ENCODE measurements at regions not wholly inside any gene's neighbourhood (a gene's known extent, or its start where the extent isn't known, plus 50 kb on each side); places are given as distances from the start of the nearest gene placed in this dataset.

DNA sequence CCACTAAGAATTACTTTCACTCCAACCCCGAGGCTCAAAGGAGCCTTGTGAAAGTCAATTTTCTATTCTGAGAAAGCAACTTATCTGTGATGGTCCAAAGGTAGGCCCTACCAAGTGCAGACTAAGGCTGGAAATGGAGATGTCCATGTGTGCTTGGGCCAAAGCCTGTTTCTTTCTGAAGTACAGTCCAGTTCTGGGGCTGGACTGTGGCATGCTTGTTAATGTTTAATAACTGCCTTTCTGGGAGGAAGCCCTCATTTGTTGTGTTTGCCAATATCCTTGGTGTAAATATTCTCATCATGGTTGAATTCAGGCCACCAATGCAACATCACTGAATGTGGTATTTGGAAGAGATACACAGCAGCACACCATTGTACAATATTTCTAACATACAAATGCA, 182.3 kb upstream of the BCL6 start:
- H3K9me3 ChIP-seq (replicated peaks), result peaks cover 19% of the 10 kb centered on the region
- intact Hi-C loops (cut with micrococcal nuclease), result no loop called here

DNA sequence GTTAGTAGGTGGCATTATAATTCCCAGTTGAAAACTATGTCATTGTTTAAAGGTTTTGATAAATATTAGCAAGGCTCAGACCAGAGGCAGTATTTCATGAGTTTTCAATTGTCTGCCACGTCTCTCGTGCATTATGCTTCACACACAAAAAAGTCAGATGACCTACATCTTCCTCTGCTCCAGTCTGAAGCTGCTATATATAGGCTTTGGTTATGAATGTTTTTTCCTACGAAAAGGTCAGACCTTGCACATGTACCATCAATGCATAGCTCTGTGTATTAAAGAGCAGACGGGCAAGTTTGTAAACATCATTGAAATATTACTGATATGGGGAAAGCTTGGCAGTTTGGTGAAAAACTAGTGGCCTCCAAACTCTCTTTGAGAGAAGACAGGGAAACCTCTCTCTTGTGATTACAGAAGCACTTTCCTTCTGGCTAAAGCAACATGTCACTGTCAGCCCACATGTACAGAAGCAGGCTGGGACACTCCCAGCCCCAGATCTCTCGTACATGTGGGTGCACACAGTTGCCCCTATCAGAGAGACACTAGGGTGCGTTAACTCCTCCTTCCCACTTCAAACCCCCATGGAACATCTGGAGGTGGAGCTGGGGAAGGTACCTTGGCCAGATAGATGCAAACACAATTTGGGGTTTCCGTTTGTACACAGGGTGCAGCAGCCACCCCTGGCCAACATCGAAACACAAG, 184.0 kb upstream of the BCL6 start:
- Histone ChIP-seq H3K27ac (replicated peaks) (peak overlapping the region; percentile 53), H3K4me3 (no peak overlapping the region), H3K9me3 (replicated peaks) (peaks cover 18% of the 10 kb centered on the region), H3K36me3 (no peaks in the 10 kb centered on the region), H3K27me3 (ENCODE audit: low read depth) (no peaks in the 10 kb centered on the region), H3K4me1 (peaks cover 18% of the 10 kb centered on the region)
- no peak for DNase-seq
- no peak for TF ChIP-seq CTCF (IDR thresholded peaks at IDR 0.05; ENCODE audit: borderline replicate concordance)
- intact Hi-C loops (cut with micrococcal nuclease), result no loop called here

More for the DNA sequence above, 182.3 kb upstream of the BCL6 start:
- Histone ChIP-seq H3K27ac (replicated peaks) (no peak overlapping the region), H3K4me3 (no peak overlapping the region), H3K4me1 (peaks cover 18% of the 10 kb centered on the region), H3K36me3 (no peaks in the 10 kb centered on the region), H3K27me3 (ENCODE audit: low read depth) (no peaks in the 10 kb centered on the region)
- no peak for DNase-seq
- TF ChIP-seq CTCF (IDR thresholded peaks at IDR 0.05; ENCODE audit: borderline replicate concordance), result no peak

GRCh38 chr3:187930021-187930420, 184.8 kb upstream of the BCL6 start:
- no peak for DNase-seq
- no peak overlapping the region for H3K4me3 ChIP-seq
- intact Hi-C loops (cut with micrococcal nuclease), result no loop called here
- peaks cover 18% of the 10 kb centered on the region for H3K4me1 ChIP-seq
- no peak for TF ChIP-seq CTCF (IDR thresholded peaks at IDR 0.05; ENCODE audit: borderline replicate concordance)
- H3K36me3 ChIP-seq, result no peaks in the 10 kb centered on the region
- no peaks in the 10 kb centered on the region for H3K27me3 ChIP-seq (ENCODE audit: low read depth)
- H3K9me3 ChIP-seq (replicated peaks), result peaks cover 10% of the 10 kb centered on the region
- peak overlapping the region; percentile 53 for H3K27ac ChIP-seq (replicated peaks)

GRCh38 chr3:187931101-187931500, 185.8 kb upstream of the BCL6 start:
- Histone ChIP-seq H3K9me3 (replicated peaks) (peaks cover 7% of the 10 kb centered on the region), H3K4me3 (no peak overlapping the region), H3K27me3 (ENCODE audit: low read depth) (no peaks in the 10 kb centered on the region), H3K27ac (replicated peaks) (no peak overlapping the region), H3K36me3 (no peaks in the 10 kb centered on the region), H3K4me1 (peaks cover 18% of the 10 kb centered on the region)
- no peak for DNase-seq
- no peak for TF ChIP-seq CTCF (IDR thresholded peaks at IDR 0.05; ENCODE audit: borderline replicate concordance)
- intact Hi-C loops (cut with micrococcal nuclease), result no loop called here

- no peaks in the 10 kb centered on the region for H3K27me3 ChIP-seq (ENCODE audit: low read depth)
- H3K36me3 ChIP-seq, result no peaks in the 10 kb centered on the region
- DNase-seq, result no peak
- no peak overlapping the region for H3K27ac ChIP-seq (replicated peaks)
- peaks cover 7% of the 10 kb centered on the region for H3K9me3 ChIP-seq (replicated peaks)
- no peak overlapping the region for H3K4me3 ChIP-seq
- peaks cover 21% of the 10 kb centered on the region for H3K4me1 ChIP-seq
- no peak for TF ChIP-seq CTCF (IDR thresholded peaks at IDR 0.05; ENCODE audit: borderline replicate concordance)
- intact Hi-C loops (cut with micrococcal nuclease), result no loop called here
These were observed 186.6 kb upstream of the BCL6 start for GRCh38 chr3:187931770-187932278.

Data from left ventricle myocardium inferior (tissue), 1 donor.